ENCODE measurements at regions not wholly inside any gene's neighbourhood (a gene's known extent, or its start where the extent isn't known, plus 50 kb on each side); places are given as distances from the start of the nearest gene placed in this dataset.

DNA sequence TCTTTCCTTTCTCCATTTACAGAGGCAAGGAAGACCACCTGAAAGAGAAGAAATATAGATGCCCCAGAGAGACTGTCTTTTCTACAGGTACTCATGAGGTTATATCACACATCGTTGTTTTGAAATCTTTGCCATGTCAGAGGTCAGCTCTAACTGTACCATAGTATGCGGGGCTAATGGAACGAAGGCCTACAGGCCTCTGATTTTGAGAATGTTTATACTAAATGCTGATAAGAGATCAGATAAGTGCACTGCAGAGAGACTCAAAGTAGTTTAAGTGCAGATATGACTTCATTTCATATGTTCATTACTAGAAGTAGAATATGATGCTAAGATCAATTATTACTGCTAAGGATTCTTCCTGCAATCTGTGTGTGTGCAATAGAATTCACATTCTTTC is 1005.0 kb downstream of the GALC start:
- H3K4me1 ChIP-seq (ENCODE audit: control insufficient read depth, insufficient read depth, low read length), result no peaks in the 10 kb centered on the region

More for the DNA sequence above, 1005.0 kb downstream of the GALC start:
- Histone ChIP-seq H2BK5ac (ENCODE audit: low read depth, low read length, poor library complexity, severe bottlenecking) (no peak overlapping the region), H3K14ac (replicated peaks; ENCODE audit: low read depth, low read length) (no peak overlapping the region), H3K36me3 (ENCODE audit: control insufficient read depth, insufficient read depth, low read length) (no peaks in the 10 kb centered on the region), H3K9ac (ENCODE audit: low read depth, low read length) (no peak overlapping the region), H2BK120ac (ENCODE audit: low read depth, low read length) (no peak overlapping the region), H3K18ac (ENCODE audit: low read depth, low read length) (no peak overlapping the region), H3K27ac (ENCODE audit: insufficient read depth, low read length) (no peak overlapping the region), H3K4me2 (ENCODE audit: low read depth, low read length) (no peak overlapping the region), H2AK5ac (ENCODE audit: low read depth, low read length) (no peak overlapping the region), H3K56ac (ENCODE audit: extremely low read depth, insufficient read depth, low read length) (no peak overlapping the region), H3K4me3 (ENCODE audit: insufficient read depth, low read depth, low read length) (no peak overlapping the region), H4K20me1 (ENCODE audit: insufficient read depth, low read length) (no peaks in the 10 kb centered on the region), H2AFZ (replicated peaks; ENCODE audit: low read length, poor library complexity) (no peak overlapping the region), H3K4ac (ENCODE audit: low read depth, low read length) (no peak overlapping the region), H3K27me3 (ENCODE audit: control insufficient read depth, insufficient read depth, low read length) (no peaks in the 10 kb centered on the region), H2BK20ac (ENCODE audit: low read depth, low read length) (no peak overlapping the region), H3K23ac (ENCODE audit: low read depth, low read length) (no peak overlapping the region), H3K9me3 (ENCODE audit: control insufficient read depth, insufficient read depth, low read length) (no peaks in the 10 kb centered on the region), H4K91ac (ENCODE audit: insufficient read depth, low read depth, low read length) (no peak overlapping the region), H2BK15ac (ENCODE audit: low read depth, low read length) (no peak overlapping the region), H3K79me1 (ENCODE audit: low read depth in 1 of 2, low read length in 2 of 2) (no peaks in the 10 kb centered on the region), H4K5ac (ENCODE audit: low read depth, low read length) (no peak overlapping the region), H4K8ac (ENCODE audit: low read depth in 2 of 2, low read length in 2 of 2) (no peak overlapping the region), H2AK9ac (replicated peaks; ENCODE audit: low read depth, low read length, poor library complexity) (no peak overlapping the region), H3K9me1 (ENCODE audit: insufficient read depth, low read length) (no peaks in the 10 kb centered on the region)
- TF ChIP-seq CHD1 (IDR thresholded peaks at IDR 0.05; ENCODE audit: low read depth, low read length) (no peak), ELK1 (IDR thresholded peaks at IDR 0.05; ENCODE audit: borderline replicate concordance, low read depth, low read length) (no peak), CTCF (conservative IDR thresholded peaks at IDR 0.05; ENCODE audit: low read depth, low read length) (no peak), BHLHE40 (IDR thresholded peaks at IDR 0.05; ENCODE audit: low read depth, low read length) (no peak), SMC3 (IDR thresholded peaks at IDR 0.05; ENCODE audit: low read depth, low read length) (no peak), RFX5 (IDR thresholded peaks at IDR 0.05; ENCODE audit: low read depth, low read length) (no peak), RCOR1 (IDR thresholded peaks at IDR 0.05; ENCODE audit: insufficient replicate concordance, low read length) (no peak), FOS (IDR thresholded peaks at IDR 0.05; ENCODE audit: low read depth, low read length) (no peak), MXI1 (IDR thresholded peaks at IDR 0.05; ENCODE audit: borderline replicate concordance, low read depth, low read length) (no peak), MAZ (IDR thresholded peaks at IDR 0.05; ENCODE audit: borderline replicate concordance, low read depth, low read length) (no peak), CEBPB (IDR thresholded peaks at IDR 0.05; ENCODE audit: low read depth, low read length) (no peak)
- TF ChIP-seq, protein P1, sequence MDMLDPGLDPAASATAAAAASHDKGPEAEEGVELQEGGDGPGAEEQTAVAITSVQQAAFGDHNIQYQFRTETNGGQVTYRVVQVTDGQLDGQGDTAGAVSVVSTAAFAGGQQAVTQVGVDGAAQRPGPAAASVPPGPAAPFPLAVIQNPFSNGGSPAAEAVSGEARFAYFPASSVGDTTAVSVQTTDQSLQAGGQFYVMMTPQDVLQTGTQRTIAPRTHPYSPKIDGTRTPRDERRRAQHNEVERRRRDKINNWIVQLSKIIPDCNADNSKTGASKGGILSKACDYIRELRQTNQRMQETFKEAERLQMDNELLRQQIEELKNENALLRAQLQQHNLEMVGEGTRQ (IDR thresholded peaks at IDR 0.05; ENCODE audit: low read depth, low read length), result no peak
- dilution Hi-C loops (cut with HindIII; ENCODE audit: low sequenced_read_pairs, unreplicated experiment), result no loop called here
- BruUV-seq (replicated peaks), result no TSS peak
- ChIA-PET CTCF (no interaction called here), POLR2A (ENCODE audit: unreplicated experiment) (no interaction called here)
- intact Hi-C loops (cut with micrococcal nuclease), result no loop called here
- no peak for ATAC-seq (ENCODE audit: low read depth)
- DNase-seq, result no peak
- WGBS, 2 experiments (ENCODE audit: extremely low coverage in 2 of 2, insufficient read length in 1 of 2), result no CpG with 5 or more reads among the region's 3 CpGs
- in situ Hi-C loops (cut with MboI; ENCODE audit: low sequenced_read_pairs), result no loop called here

Data from IMR-90 (cell line).